ENCODE measurements at regions not wholly inside any gene's neighbourhood (a gene's known extent, or its start where the extent isn't known, plus 50 kb on each side); places are given as distances from the start of the nearest gene placed in this dataset.
"Not testable (repeated sequence)": the region's sequence is repeated elsewhere in the genome, so short reads cannot be mapped to it uniquely, and the experiment has no call there.

- H2BK20ac ChIP-seq (ENCODE audit: low read depth, low read length); H4K5ac ChIP-seq (ENCODE audit: low read depth, low read length); H3K9ac ChIP-seq (ENCODE audit: low read depth, low read length); H2AK9ac ChIP-seq (replicated peaks; ENCODE audit: low read depth, low read length, poor library complexity); H3K4me2 ChIP-seq (ENCODE audit: low read depth, low read length); H3K18ac ChIP-seq (ENCODE audit: low read depth, low read length); BruUV-seq (replicated peaks); CTCF ChIA-PET; POLR2A ChIA-PET (ENCODE audit: unreplicated experiment); H3K27ac ChIP-seq (ENCODE audit: insufficient read depth, low read length); DNase-seq; H3K27me3 ChIP-seq (ENCODE audit: control insufficient read depth, insufficient read depth, low read length); H4K8ac ChIP-seq (ENCODE audit: low read depth in 2 of 2, low read length in 2 of 2); in situ Hi-C loops (cut with MboI; ENCODE audit: low sequenced_read_pairs); H2BK15ac ChIP-seq (ENCODE audit: low read depth, low read length); H3K23ac ChIP-seq (ENCODE audit: low read depth, low read length); H3K4me3 ChIP-seq (ENCODE audit: insufficient read depth, low read depth, low read length); H2AK5ac ChIP-seq (ENCODE audit: low read depth, low read length); H3K79me1 ChIP-seq (ENCODE audit: low read depth in 1 of 2, low read length in 2 of 2); H3K56ac ChIP-seq (ENCODE audit: extremely low read depth, insufficient read depth, low read length); H3K36me3 ChIP-seq (ENCODE audit: control insufficient read depth, insufficient read depth, low read length); H3K9me1 ChIP-seq (ENCODE audit: insufficient read depth, low read length); H2BK120ac ChIP-seq (ENCODE audit: low read depth, low read length); H4K91ac ChIP-seq (ENCODE audit: insufficient read depth, low read depth, low read length); H3K4ac ChIP-seq (ENCODE audit: low read depth, low read length); H3K4me1 ChIP-seq (ENCODE audit: control insufficient read depth, insufficient read depth, low read length); H2BK5ac ChIP-seq (ENCODE audit: low read depth, low read length, poor library complexity, severe bottlenecking); dilution Hi-C loops (cut with HindIII; ENCODE audit: low sequenced_read_pairs, unreplicated experiment); H4K20me1 ChIP-seq (ENCODE audit: insufficient read depth, low read length); H2AFZ ChIP-seq (replicated peaks; ENCODE audit: low read length, poor library complexity); ATAC-seq (ENCODE audit: low read depth); intact Hi-C loops (cut with micrococcal nuclease); H3K14ac ChIP-seq (replicated peaks; ENCODE audit: low read depth, low read length): not testable (repeated sequence)
- WGBS, 2 experiments (ENCODE audit: extremely low coverage in 2 of 2, insufficient read length in 1 of 2): 40% methylated on average over 1 of the region's 14 CpGs; no CpG with 5 or more reads in 1 of the 2 experiments
- peaks cover 29% of the 10 kb centered on the region; the same call in 1 of the 2 replicates for H3K9me3 ChIP-seq (ENCODE audit: control insufficient read depth, insufficient read depth, low read length)
Measured at GRCh38 chrX:729101-729500, 98.5 kb downstream of the SHOX start.

- H3K4me3 ChIP-seq (ENCODE audit: insufficient read depth, low read depth, low read length); H3K27ac ChIP-seq (ENCODE audit: insufficient read depth, low read length); H2AK5ac ChIP-seq (ENCODE audit: low read depth, low read length); DNase-seq; H3K23ac ChIP-seq (ENCODE audit: low read depth, low read length); H2BK120ac ChIP-seq (ENCODE audit: low read depth, low read length); H2BK20ac ChIP-seq (ENCODE audit: low read depth, low read length); H2BK15ac ChIP-seq (ENCODE audit: low read depth, low read length); H2BK5ac ChIP-seq (ENCODE audit: low read depth, low read length, poor library complexity, severe bottlenecking); H3K4me1 ChIP-seq (ENCODE audit: control insufficient read depth, insufficient read depth, low read length); H3K18ac ChIP-seq (ENCODE audit: low read depth, low read length); H2AFZ ChIP-seq (replicated peaks; ENCODE audit: low read length, poor library complexity); in situ Hi-C loops (cut with MboI; ENCODE audit: low sequenced_read_pairs); H3K14ac ChIP-seq (replicated peaks; ENCODE audit: low read depth, low read length); POLR2A ChIA-PET (ENCODE audit: unreplicated experiment); H4K5ac ChIP-seq (ENCODE audit: low read depth, low read length); H4K8ac ChIP-seq (ENCODE audit: low read depth in 2 of 2, low read length in 2 of 2); H2AK9ac ChIP-seq (replicated peaks; ENCODE audit: low read depth, low read length, poor library complexity); ATAC-seq (ENCODE audit: low read depth); H3K4me2 ChIP-seq (ENCODE audit: low read depth, low read length); H3K56ac ChIP-seq (ENCODE audit: extremely low read depth, insufficient read depth, low read length); H3K27me3 ChIP-seq (ENCODE audit: control insufficient read depth, insufficient read depth, low read length); H4K91ac ChIP-seq (ENCODE audit: insufficient read depth, low read depth, low read length); H3K9ac ChIP-seq (ENCODE audit: low read depth, low read length); H3K79me1 ChIP-seq (ENCODE audit: low read depth in 1 of 2, low read length in 2 of 2); H3K9me1 ChIP-seq (ENCODE audit: insufficient read depth, low read length); CTCF ChIA-PET; H3K36me3 ChIP-seq (ENCODE audit: control insufficient read depth, insufficient read depth, low read length); BruUV-seq (replicated peaks); intact Hi-C loops (cut with micrococcal nuclease); dilution Hi-C loops (cut with HindIII; ENCODE audit: low sequenced_read_pairs, unreplicated experiment); H4K20me1 ChIP-seq (ENCODE audit: insufficient read depth, low read length); H3K4ac ChIP-seq (ENCODE audit: low read depth, low read length): not testable (repeated sequence)
- peaks cover 29% of the 10 kb centered on the region; the same call in 1 of the 2 replicates for H3K9me3 ChIP-seq (ENCODE audit: control insufficient read depth, insufficient read depth, low read length)
- WGBS, 2 experiments (ENCODE audit: extremely low coverage in 2 of 2, insufficient read length in 1 of 2): no CpG with 5 or more reads among the region's 11 CpGs
Measured at GRCh38 chrX:728639-729038, 98.0 kb downstream of the SHOX start.
